Islet of Langerhans (tissue), 1 donor: ENCODE measurements at regions not wholly inside any gene's neighbourhood (a gene's known extent, or its start where the extent isn't known, plus 50 kb on each side); places are given as distances from the start of the nearest gene placed in this dataset.
"Not testable (repeated sequence)": the region's sequence is repeated elsewhere in the genome, so short reads cannot be mapped to it uniquely, and the experiment has no call there.

Experiments used
- FAIRE-seq: peaks from one replicate; lab custom pipeline; 2011; peaks lifted over from hg19 to GRCh38; lab: Jason Lieb, UNC

- no peak for FAIRE-seq
Observed at GRCh38 chr4:126752126-126752525, 880.6 kb upstream of the INTU start.

- no peak for FAIRE-seq
Observed at GRCh38 chr4:126752702-126753101, 880.1 kb upstream of the INTU start.

DNA sequence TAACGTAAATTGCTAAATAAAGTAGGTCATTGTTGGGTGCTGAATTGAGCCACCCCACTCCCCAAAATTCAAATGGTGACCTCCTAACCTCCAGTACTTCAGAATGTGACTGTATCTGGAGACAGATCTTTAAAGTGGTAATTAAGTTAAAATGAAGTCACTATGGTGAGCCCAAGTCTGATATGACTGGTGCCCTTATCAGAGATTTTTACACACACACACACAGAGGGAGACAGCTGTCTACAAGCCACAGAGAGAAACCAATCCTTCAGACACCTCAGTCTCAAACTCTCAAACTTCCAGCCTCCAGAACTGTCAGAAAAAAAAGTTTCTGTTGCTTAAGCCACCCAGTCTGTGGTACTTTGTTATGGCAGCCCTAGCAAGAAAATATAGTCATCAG, 879.2 kb upstream of the INTU start:
- no peak for FAIRE-seq

GRCh38 chr4:126755506-126755905, 877.3 kb upstream of the INTU start:
- FAIRE-seq: no peak

GRCh38 chr4:126756050-126756829, 876.5 kb upstream of the INTU start:
- FAIRE-seq: no peak

GRCh38 chr4:126757219-126757618, 875.5 kb upstream of the INTU start:
- FAIRE-seq: no peak

DNA sequence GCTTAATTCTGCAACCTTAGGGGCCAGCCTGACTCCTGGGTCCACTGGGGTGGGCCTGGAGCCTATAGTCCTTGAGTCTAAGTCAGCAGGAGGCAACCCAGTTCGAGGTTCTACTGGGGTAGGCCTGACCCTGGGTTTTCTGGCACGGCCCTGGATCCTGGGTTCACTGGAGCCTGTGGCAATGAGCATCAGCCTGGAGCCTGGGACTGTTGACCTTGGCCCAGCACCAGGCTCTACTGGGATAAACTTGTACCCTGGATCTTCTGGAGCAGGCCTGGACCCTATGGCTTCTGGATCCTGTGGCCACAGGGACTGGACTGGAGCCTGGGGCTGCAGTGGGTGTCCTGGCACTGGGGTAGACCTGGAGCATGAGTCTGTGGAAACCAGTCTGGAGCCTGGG, 874.3 kb upstream of the INTU start:
- FAIRE-seq: no peak

- no peak for FAIRE-seq
Observed at GRCh38 chr4:126761947-126762662, 870.7 kb upstream of the INTU start.

GRCh38 chr4:126762663-126763247, 870.0 kb upstream of the INTU start:
- no peak for FAIRE-seq

GRCh38 chr4:126766241-126766640, 866.5 kb upstream of the INTU start:
- no peak for FAIRE-seq

- no peak for FAIRE-seq
Observed at GRCh38 chr4:126768338-126768737, 864.4 kb upstream of the INTU start.

GRCh38 chr4:126770811-126771553, 861.8 kb upstream of the INTU start:
- not testable (repeated sequence) for FAIRE-seq

DNA sequence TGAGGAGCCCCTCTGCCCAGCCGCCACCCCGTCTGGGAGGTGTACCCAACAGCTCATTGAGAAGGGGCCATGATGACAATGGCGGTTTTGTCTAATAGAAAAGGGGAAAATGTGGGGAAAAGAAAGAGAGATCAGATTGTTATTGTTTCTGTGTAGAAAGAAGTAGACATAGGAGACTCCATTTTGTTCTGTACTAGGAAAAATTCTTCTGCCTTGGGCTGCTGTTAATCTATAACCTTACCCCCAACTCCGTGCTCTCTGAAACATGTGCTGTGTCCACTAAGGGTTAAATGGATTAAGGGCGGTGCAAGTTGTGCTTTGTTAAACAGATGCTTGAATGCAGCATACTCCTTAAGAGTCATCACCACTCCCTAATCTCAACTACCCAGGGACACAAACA, 861.1 kb upstream of the INTU start:
- not testable (repeated sequence) for FAIRE-seq

GRCh38 chr4:126772662-126773061, 860.1 kb upstream of the INTU start:
- FAIRE-seq: no peak

GRCh38 chr4:126775485-126776106, 857.2 kb upstream of the INTU start:
- FAIRE-seq: no peak

DNA sequence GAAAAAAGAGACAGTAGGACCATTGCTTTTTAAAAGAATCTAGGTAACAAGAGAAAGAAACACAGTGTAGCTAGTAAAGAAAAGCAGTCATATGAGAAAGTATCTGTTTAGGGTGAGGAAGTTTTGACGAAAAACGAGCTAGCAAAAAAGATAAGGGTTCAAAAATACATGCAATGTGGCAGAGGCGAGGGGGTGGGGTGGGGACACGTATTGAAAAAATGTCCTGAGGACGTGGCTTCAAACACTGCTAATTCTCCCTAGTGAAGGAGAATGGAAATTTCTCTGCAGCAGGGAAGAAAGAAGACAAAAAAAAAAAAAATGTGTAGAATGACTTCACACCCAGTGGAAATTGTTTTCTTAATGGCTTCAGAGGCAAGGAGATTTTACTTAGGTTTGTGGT, 856.4 kb upstream of the INTU start:
- no peak for FAIRE-seq

GRCh38 chr4:126777649-126778048, 855.1 kb upstream of the INTU start:
- no peak for FAIRE-seq

DNA sequence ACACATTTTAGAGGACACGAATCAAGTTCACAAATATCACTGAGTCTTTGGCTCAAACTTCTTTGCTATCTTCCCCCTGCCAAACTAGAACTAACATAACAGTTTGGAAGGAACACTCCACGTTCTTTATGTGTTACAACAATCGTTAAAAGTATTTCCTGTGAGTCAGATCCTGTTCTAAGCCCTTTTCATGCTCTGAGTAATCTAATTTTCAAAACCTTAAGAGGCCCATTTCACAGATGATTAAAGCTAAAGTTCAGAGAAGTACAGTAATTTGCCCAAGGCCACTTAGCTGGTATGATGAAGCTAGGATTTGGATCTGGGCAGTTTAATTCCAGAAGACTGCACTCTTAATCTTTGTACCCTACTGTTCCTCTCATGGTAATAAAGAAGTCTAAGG, 854.4 kb upstream of the INTU start:
- no peak for FAIRE-seq

- FAIRE-seq: no peak
Observed at GRCh38 chr4:126779001-126779400, 853.8 kb upstream of the INTU start.

DNA sequence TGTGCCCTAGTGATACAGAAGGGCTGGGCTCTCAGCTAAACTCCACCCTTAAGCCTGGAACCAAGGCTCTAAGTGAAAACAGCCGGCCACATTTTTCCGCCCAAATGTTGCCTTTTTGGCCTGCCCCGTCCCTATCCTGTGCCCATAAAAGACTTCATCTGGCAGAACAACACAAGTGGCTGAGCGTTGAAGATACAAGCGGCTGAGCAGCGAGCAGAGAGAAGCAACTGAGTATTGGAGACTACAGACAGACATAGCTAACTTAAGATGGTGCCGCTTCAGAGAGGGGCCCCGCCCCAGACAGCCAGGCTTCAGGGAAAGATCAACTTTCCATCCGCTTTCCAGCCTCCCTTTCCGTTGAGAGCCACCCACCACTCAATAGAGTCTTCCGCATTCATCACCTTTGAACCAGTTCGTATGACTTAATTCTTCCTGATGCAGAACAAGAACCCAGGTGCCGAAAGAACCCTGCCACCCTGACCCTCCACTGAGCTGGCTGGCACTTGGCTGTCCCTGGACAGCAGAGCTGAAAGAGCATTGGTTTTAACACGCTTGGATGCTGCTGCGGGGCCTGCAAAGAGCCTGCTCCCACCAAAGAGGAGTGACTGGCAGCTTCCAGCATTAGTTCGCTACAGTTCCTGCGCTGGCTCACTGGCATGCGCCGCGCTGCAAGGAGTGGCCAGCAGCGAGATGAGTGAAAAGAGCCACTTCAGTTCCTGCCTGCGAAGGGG, 853.2 kb upstream of the INTU start:
- FAIRE-seq: no peak

DNA sequence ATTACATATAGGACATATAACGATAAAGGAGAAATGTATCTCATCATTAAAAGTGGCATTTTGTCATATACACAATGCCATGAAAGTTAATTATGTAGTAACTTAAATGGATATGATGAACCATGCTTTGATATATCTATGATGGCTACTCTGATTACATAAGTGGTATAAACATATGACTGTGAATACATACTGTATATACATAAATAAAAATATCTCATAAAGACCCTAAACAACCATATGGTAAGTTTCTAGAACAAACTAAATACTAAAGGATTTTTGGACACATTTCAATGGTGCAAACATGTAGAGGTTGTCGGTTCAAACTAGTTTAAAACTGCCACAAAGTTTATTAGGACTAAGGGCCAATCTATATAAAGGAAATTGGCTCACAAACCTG, 849.6 kb upstream of the INTU start:
- no peak for FAIRE-seq
